A673 (cell line): ENCODE measurements at regions not wholly inside any gene's neighbourhood (a gene's known extent, or its start where the extent isn't known, plus 50 kb on each side); places are given as distances from the start of the nearest gene placed in this dataset.

Source experiments
- BruUV-seq: library from RNA; stranded (reverse); fragments of 400-500 nt; replicated peaks from 2 replicates; lab custom pipeline; 2021; lab: Mats Ljungman, UMichigan
- CTCF ChIA-PET: fragments of 300-600 bp; sonication (Branson Sonifier 250); formaldehyde crosslinking; loops from one replicate; lab custom pipeline; 2022; ENCODE audit warnings: antibody characterized with exemption; lab: Charles Lee
- POLR2A ChIA-PET: fragments of 300-600 bp; sonication (Branson Sonifier 250); formaldehyde crosslinking; loops from one replicate; lab custom pipeline; 2022; ENCODE audit warnings: antibody characterized with exemption; ENCODE audit not compliant: low non-redundant PET; lab: Charles Lee
- DNase-seq: peaks from one replicate; pipeline ENCODE4 v3.0.0-alpha.2; 2015; ENCODE audit warnings: low spot score
- H3K27ac ChIP-seq: fragments of 200-600 bp; sonication (generic); 2 replicates; pipeline ENCODE4 v1.5.1; 2016; ENCODE audit warnings: mixed run types, low read depth, mild to moderate bottlenecking, mixed read lengths, antibody characterized with exemption, low read length; ENCODE audit not compliant: poor library complexity, severe bottlenecking
- H3K27me3 ChIP-seq: fragments of 200-600 bp; sonication (generic); replicated peaks from 2 replicates; pipeline ENCODE4 v1.6.1; 2017; ENCODE audit warnings: mixed run types, low read depth, mild to moderate bottlenecking, mixed read lengths, antibody characterized with exemption, low read length; ENCODE audit not compliant: insufficient read depth, poor library complexity
- H3K36me3 ChIP-seq: fragments of 200-600 bp; sonication (generic); 2 replicates; pipeline ENCODE4 v1.6.1; 2016; ENCODE audit warnings: mixed run types, mild to moderate bottlenecking, mixed read lengths, antibody characterized with exemption, low read length; ENCODE audit not compliant: insufficient read depth, poor library complexity, severe bottlenecking
- H3K4me1 ChIP-seq: fragments of 200-600 bp; sonication (generic); 2 replicates; pipeline ENCODE4 v1.6.1; 2017; ENCODE audit warnings: mixed run types, mild to moderate bottlenecking, mixed read lengths, antibody characterized with exemption, low read length; ENCODE audit not compliant: insufficient read depth, poor library complexity, severe bottlenecking
- H3K4me3 ChIP-seq: fragments of 200-600 bp; sonication (generic); 2 replicates; pipeline ENCODE4 v1.5.1; 2016; ENCODE audit warnings: low read depth, mixed run types, mild to moderate bottlenecking, mixed read lengths, low read length; ENCODE audit not compliant: poor library complexity, severe bottlenecking
- H3K9me3 ChIP-seq: fragments of 200-600 bp; sonication (generic); 2 replicates; pipeline ENCODE4 v1.6.1; 2016; ENCODE audit warnings: mixed run types, low read depth, mild to moderate bottlenecking, mixed read lengths, antibody characterized with exemption, low read length; ENCODE audit not compliant: poor library complexity, severe bottlenecking
- EZH2 ChIP-seq: fragments of 200-600 bp; sonication (generic); IDR thresholded peaks from 2 replicates; pipeline ENCODE4 v1.6.1; 2017; ENCODE audit warnings: borderline replicate concordance, low read depth, mild to moderate bottlenecking, mixed read lengths, antibody characterized with exemption, low read length; ENCODE audit not compliant: poor library complexity, severe bottlenecking
- intact Hi-C: fragments of 100-400 bp; cut with micrococcal nuclease; formaldehyde crosslinking; loops from one replicate; pipeline ENCODE4 v1.10.0; 2022; ENCODE audit not compliant: unreplicated experiment
- TF ChIP-seq, protein P1 (sequence below): fragments of 300-800, 200-600 bp; sonication (generic); conservative IDR thresholded peaks from 2 replicates; pipeline ENCODE4 v1.5.1; 2017; ENCODE audit warnings: low read depth, mild to moderate bottlenecking, antibody characterized with exemption, low read length, moderate library complexity, mixed read lengths

DNA sequence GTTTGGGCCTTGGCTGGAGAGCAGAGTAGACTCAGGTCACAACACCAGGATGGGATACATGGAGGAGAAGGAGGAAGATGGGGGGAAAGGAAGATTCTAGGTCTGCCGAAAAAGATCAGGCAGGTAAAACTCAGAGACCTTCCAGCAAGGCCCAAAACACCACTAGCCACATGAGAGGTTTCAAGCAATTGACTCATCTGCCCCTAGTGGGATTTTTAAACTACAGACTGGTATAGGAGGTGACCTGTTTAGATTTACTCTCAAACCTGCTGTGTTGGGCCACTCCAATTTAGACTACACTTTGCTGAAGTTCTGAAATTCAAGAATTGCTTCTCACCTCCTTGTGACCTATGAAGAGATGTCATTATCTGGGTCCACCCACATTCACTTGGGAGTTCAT is 236.9 kb upstream of the SASH1 start:
- DNase-seq, result no peak
- POLR2A ChIA-PET, result no interaction called here
- intact Hi-C loops, result no loop called here
- TF ChIP-seq, protein P1, sequence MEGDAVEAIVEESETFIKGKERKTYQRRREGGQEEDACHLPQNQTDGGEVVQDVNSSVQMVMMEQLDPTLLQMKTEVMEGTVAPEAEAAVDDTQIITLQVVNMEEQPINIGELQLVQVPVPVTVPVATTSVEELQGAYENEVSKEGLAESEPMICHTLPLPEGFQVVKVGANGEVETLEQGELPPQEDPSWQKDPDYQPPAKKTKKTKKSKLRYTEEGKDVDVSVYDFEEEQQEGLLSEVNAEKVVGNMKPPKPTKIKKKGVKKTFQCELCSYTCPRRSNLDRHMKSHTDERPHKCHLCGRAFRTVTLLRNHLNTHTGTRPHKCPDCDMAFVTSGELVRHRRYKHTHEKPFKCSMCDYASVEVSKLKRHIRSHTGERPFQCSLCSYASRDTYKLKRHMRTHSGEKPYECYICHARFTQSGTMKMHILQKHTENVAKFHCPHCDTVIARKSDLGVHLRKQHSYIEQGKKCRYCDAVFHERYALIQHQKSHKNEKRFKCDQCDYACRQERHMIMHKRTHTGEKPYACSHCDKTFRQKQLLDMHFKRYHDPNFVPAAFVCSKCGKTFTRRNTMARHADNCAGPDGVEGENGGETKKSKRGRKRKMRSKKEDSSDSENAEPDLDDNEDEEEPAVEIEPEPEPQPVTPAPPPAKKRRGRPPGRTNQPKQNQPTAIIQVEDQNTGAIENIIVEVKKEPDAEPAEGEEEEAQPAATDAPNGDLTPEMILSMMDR, result no peak
- TF ChIP-seq EZH2, result no peak
- BruUV-seq, result no TSS peak
- Histone ChIP-seq H3K27me3 (no peaks in the 10 kb centered on the region), H3K36me3 (no peaks in the 10 kb centered on the region), H3K27ac (no peak overlapping the region), H3K9me3 (no peaks in the 10 kb centered on the region), H3K4me1 (peaks cover 4% of the 10 kb centered on the region), H3K4me3 (no peak overlapping the region)
- CTCF ChIA-PET, result no interaction called here

DNA sequence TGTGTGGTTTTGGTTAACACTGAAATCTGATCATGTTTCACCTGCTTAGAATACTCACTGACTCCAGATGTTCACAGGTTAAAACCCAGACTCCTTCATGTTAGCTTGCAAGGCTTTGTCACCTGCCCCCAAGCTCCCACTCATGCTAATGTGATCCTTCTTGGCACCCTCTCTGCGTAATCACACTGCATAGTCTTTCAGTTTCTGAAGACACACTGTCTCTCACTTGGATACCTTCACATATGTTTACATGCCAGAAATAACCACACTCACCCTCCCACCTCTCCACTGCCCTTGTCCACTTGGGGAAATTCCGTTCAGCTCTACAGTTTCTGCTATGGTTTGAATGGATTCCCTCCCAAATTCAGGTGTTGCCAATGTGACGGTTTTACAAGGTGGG is 234.7 kb upstream of the SASH1 start:
- CTCF ChIA-PET, result no interaction called here
- BruUV-seq, result no TSS peak

DNA sequence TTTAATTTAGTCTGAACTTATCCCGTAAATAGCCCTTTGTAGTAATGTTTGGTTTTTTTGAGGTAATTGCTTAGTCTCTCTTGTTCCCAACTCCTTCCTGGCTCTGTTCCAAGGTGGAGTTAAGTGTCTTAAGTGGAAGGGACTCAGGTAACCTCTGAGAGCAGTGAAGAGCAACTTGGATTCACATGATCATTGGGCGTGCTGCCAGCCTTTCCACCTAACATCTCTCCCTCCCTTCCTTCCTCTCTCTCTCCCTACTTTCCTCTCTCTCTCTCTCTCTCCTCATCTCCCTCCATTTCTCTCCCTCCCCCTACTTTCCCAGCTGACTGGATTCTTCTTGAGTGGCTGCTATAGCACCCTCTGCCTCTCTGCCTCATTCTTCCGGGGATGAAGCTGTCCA is 232.9 kb upstream of the SASH1 start:
- Histone ChIP-seq H3K4me1 (no peaks in the 10 kb centered on the region), H3K27ac (no peak overlapping the region), H3K4me3 (no peak overlapping the region), H3K9me3 (no peaks in the 10 kb centered on the region), H3K36me3 (no peaks in the 10 kb centered on the region), H3K27me3 (no peaks in the 10 kb centered on the region)
- intact Hi-C loops, result no loop called here
- POLR2A ChIA-PET, result no interaction called here
- DNase-seq, result no peak
- CTCF ChIA-PET, result no interaction called here
- no TSS peak for BruUV-seq
- TF ChIP-seq EZH2, result no peak
- TF ChIP-seq, protein P1, result no peak

More for the DNA sequence above, 234.7 kb upstream of the SASH1 start:
- DNase-seq, result no peak
- intact Hi-C loops, result no loop called here
- Histone ChIP-seq H3K27ac (no peak overlapping the region), H3K4me3 (no peak overlapping the region), H3K9me3 (no peaks in the 10 kb centered on the region), H3K36me3 (no peaks in the 10 kb centered on the region), H3K27me3 (no peaks in the 10 kb centered on the region), H3K4me1 (peaks cover 2% of the 10 kb centered on the region)
- POLR2A ChIA-PET, result no interaction called here
- TF ChIP-seq, protein P1, result no peak
- no peak for TF ChIP-seq EZH2
